Ammon's horn (tissue), 1 donor: ENCODE measurements at regions not wholly inside any gene's neighbourhood (a gene's known extent, or its start where the extent isn't known, plus 50 kb on each side); places are given as distances from the start of the nearest gene placed in this dataset.
A peak's percentile ranks its signal among the peaks of the same experiment; 100 is the strongest.

Source experiments
- DNase-seq: peaks from one replicate; pipeline ENCODE4 v3.0.0-alpha.2; 2016; ENCODE audit warnings: low spot score

GRCh38 chr20:19929012-19929360 lies 88.2 kb upstream of the NAA20 start:
- no peak for DNase-seq

GRCh38 chr20:19929481-19930145 lies 87.5 kb upstream of the NAA20 start:
- peak; percentile 60 for DNase-seq

GRCh38 chr20:19930426-19930825 lies 86.7 kb upstream of the NAA20 start:
- no peak for DNase-seq

DNA sequence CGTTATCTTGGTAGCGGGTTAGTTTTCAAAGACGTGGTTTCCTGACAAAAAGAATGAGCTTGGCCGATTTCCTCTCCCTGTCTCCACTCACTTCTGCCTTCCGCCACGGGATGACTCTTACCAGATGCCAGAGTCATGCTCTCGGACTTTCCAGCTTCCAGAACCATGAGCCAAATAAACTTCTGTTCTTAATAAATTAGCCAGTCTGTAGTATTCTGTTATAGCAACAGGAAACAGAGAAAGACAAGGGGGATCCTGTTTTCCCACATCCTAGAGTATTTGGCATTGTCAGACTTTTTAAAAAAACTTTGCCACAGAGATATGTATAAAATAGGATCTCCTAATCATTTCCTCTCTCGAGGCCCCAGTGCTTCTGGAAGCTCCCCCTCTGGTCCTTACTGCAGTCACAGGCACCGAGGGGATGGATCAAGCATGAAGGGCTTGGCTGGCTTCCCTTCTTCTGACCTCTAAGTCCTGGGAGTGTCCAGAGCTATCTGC lies 84.9 kb upstream of the NAA20 start:
- DNase-seq, result no peak

DNA sequence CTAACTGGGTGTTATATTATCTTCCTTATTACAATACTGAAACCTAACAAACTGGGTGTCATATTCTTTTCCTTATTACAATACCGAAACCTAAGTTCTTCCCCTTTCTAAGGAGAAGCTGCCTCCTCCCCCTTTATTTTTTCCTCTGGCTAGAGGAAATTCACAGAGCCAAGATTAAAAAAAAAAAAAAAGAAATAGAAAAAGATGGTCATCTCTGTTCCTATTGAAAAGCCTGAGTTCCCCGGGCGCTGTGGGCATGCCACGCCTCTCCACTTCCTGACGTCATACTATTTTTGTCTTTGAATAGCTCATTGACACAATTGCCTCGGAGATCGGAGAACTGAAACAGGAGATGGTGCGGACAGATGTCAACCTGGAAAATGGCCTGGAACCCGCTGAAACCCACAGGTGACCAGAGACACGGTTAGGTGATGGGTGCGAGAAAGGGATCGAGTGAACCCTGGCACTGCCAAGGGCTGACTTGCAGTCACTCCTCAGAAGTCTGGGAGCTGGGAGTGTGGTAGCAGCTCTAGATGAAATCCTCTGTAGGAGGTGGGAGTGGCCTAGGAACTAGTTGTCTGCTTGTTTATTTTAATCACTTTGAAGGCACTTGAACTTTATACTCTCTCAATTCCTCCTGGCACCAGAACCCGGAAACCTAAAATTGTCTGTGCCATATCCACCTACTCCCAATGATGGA lies 82.2 kb upstream of the NAA20 start:
- peak; percentile 88 for DNase-seq

- DNase-seq, result no peak
Observed at GRCh38 chr20:19935842-19936241, 81.3 kb upstream of the NAA20 start.

- no peak for DNase-seq
Observed at GRCh38 chr20:19936466-19937200, 80.5 kb upstream of the NAA20 start.

GRCh38 chr20:19937218-19937617 lies 79.9 kb upstream of the NAA20 start:
- peak; percentile 54 for DNase-seq

- DNase-seq, result no peak
Observed at GRCh38 chr20:19937651-19938420, 79.3 kb upstream of the NAA20 start.

- DNase-seq, result no peak
Observed at GRCh38 chr20:19938421-19939090, 78.6 kb upstream of the NAA20 start.

DNA sequence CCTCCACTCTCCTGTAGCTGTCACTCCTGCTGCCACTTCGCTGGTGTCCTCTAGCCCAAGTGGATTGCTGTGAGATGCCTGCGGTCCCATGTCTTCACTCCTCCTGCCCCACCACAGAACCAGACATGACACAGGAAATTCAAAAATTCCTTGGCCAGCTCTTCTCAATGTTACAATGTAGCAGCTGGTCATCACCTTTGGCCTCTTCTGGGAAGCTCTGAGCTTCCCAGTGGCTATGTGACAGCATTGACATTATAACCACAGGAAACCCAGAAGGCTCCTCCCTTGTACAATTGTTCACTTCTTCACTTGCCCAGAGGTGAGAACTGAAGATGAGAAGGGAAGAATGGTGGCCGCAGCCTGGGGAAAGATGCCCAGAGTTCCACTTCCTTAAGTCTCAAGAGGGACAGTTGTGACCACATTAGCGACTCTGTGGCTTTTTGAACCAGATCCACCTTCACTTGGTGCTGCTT lies 76.1 kb upstream of the NAA20 start:
- DNase-seq, result no peak

GRCh38 chr20:19942611-19943010 lies 74.6 kb upstream of the NAA20 start:
- DNase-seq, result no peak

- DNase-seq, result peak; percentile 73
Observed at GRCh38 chr20:19943061-19943521, 74.1 kb upstream of the NAA20 start.

GRCh38 chr20:19944772-19945459 lies 72.2 kb upstream of the NAA20 start:
- DNase-seq, result no peak

DNA sequence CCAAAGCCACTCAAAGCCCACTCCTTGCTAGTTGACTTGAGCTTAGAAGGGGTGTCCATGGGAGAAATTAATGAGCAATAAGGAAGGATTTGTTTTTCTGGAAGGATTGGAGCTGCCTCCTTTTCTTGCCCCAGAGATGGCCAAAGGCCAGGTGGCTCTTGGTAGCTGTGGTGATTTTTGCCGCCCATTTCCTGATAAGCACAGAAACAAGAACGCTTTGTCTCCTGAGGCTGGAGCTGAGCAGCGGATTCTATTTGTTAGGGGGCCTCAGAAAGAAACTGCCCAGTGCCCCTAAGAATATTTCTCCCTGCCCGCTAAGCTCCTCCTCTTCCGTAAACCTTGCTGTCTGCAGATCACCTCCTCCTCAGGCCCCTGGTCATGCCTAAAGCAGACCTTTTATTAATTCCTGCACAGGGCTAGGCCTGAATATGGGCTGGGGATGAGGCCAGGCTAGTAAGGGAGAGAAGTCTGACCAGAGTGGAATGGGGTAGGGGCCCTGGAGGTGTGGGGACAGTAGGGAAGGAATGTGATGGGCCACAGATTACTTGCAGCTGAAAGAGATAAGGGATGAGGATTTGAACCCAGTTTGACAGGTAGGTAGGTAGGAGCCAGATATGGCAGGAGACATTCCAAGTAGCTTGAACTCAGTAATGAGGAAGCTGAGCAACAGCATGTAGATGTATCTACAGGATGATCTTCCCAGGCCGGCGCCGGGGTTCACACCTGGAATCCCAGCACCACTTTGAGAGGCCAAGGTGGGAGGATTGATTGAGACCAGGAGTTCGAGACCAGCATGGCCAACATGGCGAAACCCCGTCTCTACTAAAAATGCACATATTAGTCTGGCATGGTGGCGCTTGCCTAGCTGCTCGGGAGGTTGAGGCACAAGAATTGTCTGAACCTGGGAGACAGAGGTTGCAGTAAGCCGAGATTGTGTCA lies 71.2 kb upstream of the NAA20 start:
- peak; percentile 51 for DNase-seq

- DNase-seq, result no peak
Observed at GRCh38 chr20:19947611-19948264, 69.4 kb upstream of the NAA20 start.

DNA sequence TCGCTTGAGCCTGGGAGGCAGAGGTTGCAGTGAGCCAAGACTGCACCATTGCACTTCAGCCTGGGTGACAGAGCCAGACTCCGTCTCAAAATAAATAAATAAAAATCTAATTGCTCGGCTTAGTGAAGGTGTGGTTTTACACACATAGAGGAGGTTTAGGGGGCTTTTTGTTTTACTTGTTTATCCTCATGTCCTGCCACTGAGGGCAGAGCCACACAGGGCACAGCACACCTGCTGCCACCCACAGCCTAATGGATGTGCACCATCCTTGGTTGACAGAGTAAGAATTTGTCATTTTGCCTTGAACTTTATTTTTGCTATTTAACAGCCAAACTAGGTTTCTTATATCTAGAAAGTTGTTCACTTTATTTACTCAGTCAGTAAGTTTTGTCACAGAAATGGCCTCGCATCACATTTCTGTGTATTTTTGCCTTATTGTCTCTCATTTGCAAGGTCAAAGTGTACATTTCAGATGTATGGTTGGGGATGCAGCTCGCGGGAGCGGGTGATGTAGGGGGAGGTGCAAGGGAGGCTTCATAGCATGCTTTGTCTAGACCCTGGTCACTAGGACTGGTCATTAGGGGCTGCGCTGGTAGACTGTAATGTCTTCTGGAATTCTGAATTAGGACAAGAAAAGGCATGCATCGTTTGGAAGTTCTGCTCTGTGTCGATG lies 67.8 kb upstream of the NAA20 start:
- DNase-seq, result no peak

- DNase-seq, result no peak
Observed at GRCh38 chr20:19950042-19950441, 67.1 kb upstream of the NAA20 start.

DNA sequence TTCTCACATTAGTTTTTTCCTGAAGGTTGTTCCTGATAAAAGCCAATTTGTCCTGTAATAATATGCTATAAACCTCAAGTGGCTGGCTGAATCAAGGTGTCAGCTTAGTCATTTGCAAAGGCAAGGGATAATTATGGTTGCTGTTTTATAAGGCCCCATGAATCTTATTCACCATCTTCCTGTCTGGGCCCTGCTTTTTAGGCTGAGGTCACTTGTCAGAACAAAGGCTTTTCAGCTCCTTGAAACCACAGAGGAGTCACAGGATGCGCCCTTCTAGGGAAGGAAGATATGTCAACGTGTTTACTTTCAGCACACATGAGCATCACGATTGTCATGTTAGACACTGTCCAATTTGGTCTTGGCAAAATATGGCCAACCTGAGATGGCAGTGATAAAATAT lies 64.8 kb upstream of the NAA20 start:
- no peak for DNase-seq
